Coronary artery (tissue), 2 donors: ENCODE measurements at regions not wholly inside any gene's neighbourhood (a gene's known extent, or its start where the extent isn't known, plus 50 kb on each side); places are given as distances from the start of the nearest gene placed in this dataset.

Source experiments
- DNase-seq: peaks from one replicate; pipeline ENCODE4 v3.0.0-alpha.2; 2017; ENCODE audit warnings: low spot score
- H3K27ac ChIP-seq, 2 donors: fragments of 200-600 bp; sonication (generic); one replicate each; pipeline ENCODE4 v1.5.1; 2016 to 2019
- H3K4me3 ChIP-seq: fragments of 200-600 bp; sonication (generic); 2 replicates; pipeline ENCODE4 v1.5.1; 2016; ENCODE audit warnings: mild to moderate bottlenecking, moderate library complexity
- TF ChIP-seq, protein P1 (sequence below): fragments of 200-600 bp; sonication (generic); IDR thresholded peaks from one replicate; pipeline ENCODE4 v1.5.1; 2019; ENCODE audit warnings: antibody characterized with exemption

DNA sequence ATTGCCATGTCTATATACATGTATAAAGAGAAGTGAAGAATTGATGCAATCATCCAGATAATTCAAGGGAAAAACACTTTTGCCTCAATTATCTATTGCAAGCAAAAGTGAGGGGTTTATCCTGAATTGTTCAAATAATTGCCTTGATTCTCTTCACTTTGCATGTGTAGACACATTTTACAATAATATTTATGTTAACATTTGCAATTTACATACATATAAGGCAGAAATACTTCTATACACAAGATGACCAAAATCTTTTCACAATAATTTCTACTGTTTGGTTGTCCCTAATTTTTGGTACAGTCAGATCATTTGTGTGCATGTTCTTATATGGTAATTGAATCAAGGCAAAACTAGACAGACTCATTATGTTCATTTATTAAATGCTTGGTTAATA is 285.3 kb upstream of the TMEM161B start:
- TF ChIP-seq, protein P1, sequence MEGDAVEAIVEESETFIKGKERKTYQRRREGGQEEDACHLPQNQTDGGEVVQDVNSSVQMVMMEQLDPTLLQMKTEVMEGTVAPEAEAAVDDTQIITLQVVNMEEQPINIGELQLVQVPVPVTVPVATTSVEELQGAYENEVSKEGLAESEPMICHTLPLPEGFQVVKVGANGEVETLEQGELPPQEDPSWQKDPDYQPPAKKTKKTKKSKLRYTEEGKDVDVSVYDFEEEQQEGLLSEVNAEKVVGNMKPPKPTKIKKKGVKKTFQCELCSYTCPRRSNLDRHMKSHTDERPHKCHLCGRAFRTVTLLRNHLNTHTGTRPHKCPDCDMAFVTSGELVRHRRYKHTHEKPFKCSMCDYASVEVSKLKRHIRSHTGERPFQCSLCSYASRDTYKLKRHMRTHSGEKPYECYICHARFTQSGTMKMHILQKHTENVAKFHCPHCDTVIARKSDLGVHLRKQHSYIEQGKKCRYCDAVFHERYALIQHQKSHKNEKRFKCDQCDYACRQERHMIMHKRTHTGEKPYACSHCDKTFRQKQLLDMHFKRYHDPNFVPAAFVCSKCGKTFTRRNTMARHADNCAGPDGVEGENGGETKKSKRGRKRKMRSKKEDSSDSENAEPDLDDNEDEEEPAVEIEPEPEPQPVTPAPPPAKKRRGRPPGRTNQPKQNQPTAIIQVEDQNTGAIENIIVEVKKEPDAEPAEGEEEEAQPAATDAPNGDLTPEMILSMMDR, result no peak
- H3K27ac ChIP-seq, result no peak overlapping the region

DNA sequence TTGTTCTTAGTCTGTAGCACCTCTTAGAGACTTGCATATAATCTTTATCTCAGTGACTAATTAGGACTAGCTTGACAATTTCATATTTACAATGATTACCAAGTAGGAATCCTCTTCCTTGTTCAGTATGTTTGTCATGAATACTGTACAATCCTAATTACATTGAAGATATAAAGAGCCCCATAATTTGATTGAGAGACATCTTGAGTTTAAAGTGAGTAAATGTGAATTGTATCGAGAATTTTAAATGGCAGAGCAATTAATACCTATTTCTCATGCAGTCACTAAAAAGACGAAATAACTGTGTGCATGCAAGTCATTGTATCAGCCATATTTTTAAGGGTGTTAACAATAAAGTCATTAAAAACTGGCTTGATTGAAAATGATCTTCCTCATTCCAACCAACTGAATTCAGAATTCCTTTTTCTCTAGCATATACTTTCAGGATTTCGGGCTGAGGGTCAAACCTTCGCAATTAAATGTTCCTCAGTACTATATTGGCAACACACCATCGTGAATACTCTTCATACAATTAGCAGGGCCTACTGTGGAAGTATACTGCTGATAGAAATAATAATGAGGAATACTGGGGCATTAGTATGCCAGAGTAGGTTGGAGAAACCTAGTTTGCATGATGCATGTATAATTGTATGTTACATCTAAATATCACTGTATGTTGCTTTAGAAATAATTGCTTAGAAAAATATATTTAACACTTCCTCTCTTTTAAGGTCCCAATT is 284.7 kb upstream of the TMEM161B start:
- Histone ChIP-seq H3K27ac (no peak overlapping the region), H3K4me3 (no peak overlapping the region)
- TF ChIP-seq, protein P1, result no peak
- no peak for DNase-seq

More for the DNA sequence above, 285.3 kb upstream of the TMEM161B start:
- no peak overlapping the region for H3K4me3 ChIP-seq
- DNase-seq, result no peak

DNA sequence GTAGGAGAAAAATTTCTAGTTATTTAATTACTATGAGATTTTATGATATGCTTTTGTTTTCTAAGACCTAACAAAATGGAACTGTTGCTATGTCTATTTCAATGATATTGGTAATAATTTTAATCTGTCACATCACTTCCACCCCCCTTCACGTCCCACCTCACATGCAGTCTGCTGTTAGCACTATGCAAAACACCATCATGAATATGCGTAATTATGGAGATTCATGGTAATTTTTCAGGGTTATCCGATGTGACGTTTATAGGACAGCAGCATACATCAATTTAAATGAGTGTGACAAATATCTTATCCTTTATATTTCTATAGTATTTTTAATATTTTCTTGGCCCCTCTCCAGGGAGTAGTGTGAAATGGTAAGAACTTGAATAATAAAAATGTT is 283.8 kb upstream of the TMEM161B start:
- no peak for DNase-seq
- TF ChIP-seq, protein P1, result no peak
- Histone ChIP-seq H3K27ac (no peak overlapping the region), H3K4me3 (no peak overlapping the region)

DNA sequence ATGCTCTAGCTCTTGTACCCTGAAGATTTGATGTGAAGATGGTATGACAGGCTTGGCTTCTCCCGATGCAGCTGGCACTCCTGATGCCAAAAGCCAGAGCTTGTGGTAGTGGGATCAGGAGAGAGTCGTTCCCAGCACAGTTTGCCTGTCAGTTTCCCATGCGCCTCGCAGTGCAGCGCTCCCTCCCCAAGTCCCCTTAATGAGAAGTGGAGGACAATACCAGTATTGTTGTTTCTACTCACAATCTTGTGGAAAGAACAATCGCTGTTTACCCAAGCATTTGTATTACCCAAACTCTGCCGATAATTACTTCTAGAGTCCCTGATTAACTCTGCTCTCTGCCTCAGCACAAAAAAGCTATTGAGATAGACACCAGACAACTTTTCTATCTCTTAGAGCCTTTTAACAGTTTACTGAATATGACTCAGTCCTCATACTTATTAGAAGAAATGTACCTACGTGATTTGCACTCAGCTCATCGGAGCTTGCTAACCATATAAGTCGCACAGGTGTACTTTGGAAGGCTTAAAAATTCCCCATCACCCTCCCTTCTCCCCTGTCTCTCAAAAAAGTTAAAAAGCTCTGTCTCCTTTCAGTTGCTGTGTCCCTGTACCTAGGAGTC is 283.2 kb upstream of the TMEM161B start:
- no peak overlapping the region for H3K4me3 ChIP-seq
- TF ChIP-seq, protein P1, result no peak
- no peak for DNase-seq
- H3K27ac ChIP-seq, result no peak overlapping the region

DNA sequence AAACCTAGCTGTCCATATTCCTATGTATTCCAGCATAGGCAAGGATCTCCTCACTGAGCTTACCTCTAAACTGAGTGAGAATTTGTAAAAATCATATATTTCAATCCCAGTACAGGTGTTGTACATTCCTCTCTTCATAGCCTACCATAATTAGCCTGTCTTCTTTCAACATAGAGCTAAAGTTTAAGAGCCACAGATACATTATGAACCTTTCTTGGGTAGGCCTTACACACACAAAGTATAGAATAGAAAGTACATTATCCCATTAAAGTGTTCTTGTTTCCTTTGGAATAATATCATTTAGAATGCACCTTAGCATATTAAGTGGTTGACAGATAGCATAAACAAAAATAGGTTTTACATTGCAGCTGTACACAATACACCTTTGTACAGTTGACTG is 282.1 kb upstream of the TMEM161B start:
- DNase-seq, result no peak
- H3K27ac ChIP-seq, result no peak overlapping the region
- TF ChIP-seq, protein P1, result no peak

DNA sequence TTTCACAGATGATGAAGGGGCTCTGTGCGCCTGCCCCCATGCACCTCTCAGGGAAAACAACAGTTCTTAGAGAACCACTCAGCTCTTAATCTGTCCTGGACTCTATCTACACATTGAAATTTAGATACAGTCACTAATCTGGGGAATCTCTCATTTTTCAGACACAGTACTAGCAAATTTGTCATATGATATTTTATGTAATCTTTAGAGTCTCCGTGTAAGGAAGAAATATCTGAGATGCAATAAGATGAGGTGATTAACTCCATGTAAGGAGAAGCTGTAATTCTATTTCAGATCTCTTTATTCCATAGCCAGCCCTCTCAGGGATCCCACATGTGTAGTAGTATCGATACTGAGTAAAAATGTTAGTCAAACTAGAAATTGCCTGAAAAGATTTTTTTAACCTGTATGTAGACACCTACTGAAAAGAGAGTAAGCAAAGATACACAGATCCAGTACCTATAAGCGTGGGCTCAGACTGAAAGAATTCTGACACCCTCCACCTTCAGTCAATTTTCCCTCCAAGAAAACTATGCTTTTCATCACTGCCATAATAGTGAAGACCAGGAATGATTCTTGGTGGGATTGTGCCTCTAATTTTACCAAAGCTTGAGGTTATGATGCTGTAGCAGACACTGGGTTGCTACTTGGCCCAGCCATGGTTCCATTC is 279.6 kb upstream of the TMEM161B start:
- Histone ChIP-seq H3K27ac (no peak overlapping the region), H3K4me3 (no peak overlapping the region)
- TF ChIP-seq, protein P1, result no peak
- DNase-seq, result no peak

More for the DNA sequence above, 282.1 kb upstream of the TMEM161B start:
- no peak overlapping the region for H3K4me3 ChIP-seq
